Endothelial cell of umbilical vein (primary cell): ENCODE measurements at regions not wholly inside any gene's neighbourhood (a gene's known extent, or its start where the extent isn't known, plus 50 kb on each side); places are given as distances from the start of the nearest gene placed in this dataset.

Experiments used
- BruUV-seq: library from RNA; stranded (reverse); fragments of 400-500 nt; replicated peaks from 2 replicates; lab custom pipeline; 2021; lab: Mats Ljungman, UMichigan
- CTCF ChIA-PET: fragments of 300-600, 350-600 bp; sonication (Branson Sonifier 250); formaldehyde crosslinking; loops from one replicate; lab custom pipeline; 2021; ENCODE audit warnings: antibody characterized with exemption, inconsistent platforms; lab: Charles Lee
- POLR2A ChIA-PET: fragments of 300-600, 350-600 bp; sonication (Branson Sonifier 250); formaldehyde crosslinking; loops from one replicate; lab custom pipeline; 2021; ENCODE audit warnings: antibody characterized with exemption, inconsistent platforms; lab: Charles Lee
- DNase-seq: peaks from one replicate; pipeline ENCODE4 v3.0.0-alpha.2; 2011; ENCODE audit warnings: low read depth, low spot score
- FAIRE-seq: peaks from 2 replicates; lab custom pipeline; 2011; peaks lifted over from hg19 to GRCh38; lab: Jason Lieb, UNC
- H2AFZ ChIP-seq: 2 replicates; pipeline ENCODE4 v1.6.0; 2012; ENCODE audit warnings: low read depth, low read length, control low read depth, inconsistent platforms
- H3K27ac ChIP-seq: 2 replicates; pipeline ENCODE4 v1.5.1; 2011; ENCODE audit warnings: low read depth, mild to moderate bottlenecking, control low read depth, low read length, moderate library complexity; ENCODE audit not compliant: insufficient read depth
- H3K27me3 ChIP-seq, 2 experiments: 2 replicates each; pipeline versions ENCODE4 v1.6.0 to v1.6.1; 2011; ENCODE audit warnings: low read length in 2 of 2, mixed read lengths in 1 of 2; ENCODE audit not compliant: control insufficient read depth in 2 of 2, insufficient read depth in 2 of 2
- H3K36me3 ChIP-seq, 2 experiments: 2 replicates in 1 of 2; 3 replicates in 1 of 2; pipeline ENCODE4 v1.5.1; 2011; ENCODE audit warnings: low read length in 2 of 2, mild to moderate bottlenecking in 1 of 2, moderate library complexity in 1 of 2; ENCODE audit not compliant: control insufficient read depth in 2 of 2, insufficient read depth in 2 of 2; ENCODE audit errors: extremely low read depth in 1 of 2
- H3K4me1 ChIP-seq: 3 replicates; pipeline ENCODE4 v1.5.1; 2011; ENCODE audit warnings: mild to moderate bottlenecking, low read length; ENCODE audit not compliant: control insufficient read depth, insufficient read depth; ENCODE audit errors: extremely low read depth
- H3K4me2 ChIP-seq: 2 replicates; pipeline ENCODE4 v1.6.1; 2011; ENCODE audit warnings: low read length, control low read depth, mixed read lengths; ENCODE audit not compliant: insufficient read depth
- H3K4me3 ChIP-seq, 3 experiments: fragments of 200-600 bp in 1 of 3; sonication (generic), shearing (Covaris generic) in 1 of 3; replicated peaks in 1 of 3; 2 replicates each; pipeline ENCODE4 v1.5.1; 2011 to 2016; ENCODE audit warnings: control low read depth in 3 of 3, low read length in 3 of 3, mild to moderate bottlenecking in 2 of 3, inconsistent platforms in 1 of 3, low read depth in 1 of 3, moderate library complexity in 1 of 3; ENCODE audit not compliant: insufficient read depth in 1 of 3
- H3K79me2 ChIP-seq: 2 replicates; pipeline ENCODE4 v1.6.0; 2012; ENCODE audit warnings: low read length, inconsistent platforms; ENCODE audit not compliant: control insufficient read depth, insufficient read depth
- H3K9ac ChIP-seq: replicated peaks from 2 replicates; pipeline ENCODE3; 2011; ENCODE audit warnings: low read length, control low read depth; ENCODE audit not compliant: insufficient read depth; ENCODE audit errors: extremely low read depth
- H3K9me1 ChIP-seq: replicated peaks from 3 replicates; pipeline ENCODE4 v1.6.0; 2011; ENCODE audit warnings: mild to moderate bottlenecking, low read length; ENCODE audit not compliant: control insufficient read depth, insufficient read depth; ENCODE audit errors: extremely low read depth
- H3K9me3 ChIP-seq: replicated peaks from 2 replicates; pipeline ENCODE4 v1.5.1; 2012; ENCODE audit warnings: low read length, inconsistent platforms; ENCODE audit not compliant: control insufficient read depth, insufficient read depth
- H4K20me1 ChIP-seq: replicated peaks from 2 replicates; pipeline ENCODE3; 2011; ENCODE audit warnings: mild to moderate bottlenecking, low read length; ENCODE audit not compliant: control insufficient read depth, insufficient read depth; ENCODE audit errors: extremely low read depth
- EZH2 ChIP-seq: IDR thresholded peaks from 2 replicates; pipeline ENCODE4 v1.6.1; 2012; ENCODE audit warnings: borderline replicate concordance, low read depth, mild to moderate bottlenecking, moderate library complexity, low read length, inconsistent platforms; ENCODE audit not compliant: severe bottlenecking
- FOS ChIP-seq: IDR thresholded peaks from 2 replicates; pipeline ENCODE4 v1.6.1; 2011; ENCODE audit warnings: mild to moderate bottlenecking, low read length, moderate library complexity, borderline replicate concordance; ENCODE audit not compliant: insufficient read depth
- GATA2 ChIP-seq: IDR thresholded peaks from 2 replicates; pipeline ENCODE4 v1.7.0; 2011; ENCODE audit warnings: low read depth, mild to moderate bottlenecking, moderate library complexity, mixed read lengths, low read length; ENCODE audit not compliant: insufficient read length, insufficient read depth
- JUN ChIP-seq: IDR thresholded peaks from 2 replicates; pipeline ENCODE4 v1.6.1; 2011; ENCODE audit warnings: borderline replicate concordance, low read depth; ENCODE audit not compliant: insufficient read length, insufficient read depth
- MYC ChIP-seq: IDR thresholded peaks from one replicate; pipeline ENCODE4 v1.6.1; 2011; ENCODE audit warnings: mild to moderate bottlenecking, low read depth, low read length
- POLR2A ChIP-seq: IDR thresholded peaks from 2 replicates; pipeline ENCODE4 v1.6.1; 2012; ENCODE audit warnings: low read depth, mild to moderate bottlenecking, control low read depth, low read length
- POLR2AphosphoS5 ChIP-seq: IDR thresholded peaks from 2 replicates; pipeline ENCODE4 v1.6.1; 2012; ENCODE audit warnings: low read depth, mild to moderate bottlenecking, control low read depth, low read length, moderate library complexity; ENCODE audit not compliant: insufficient read depth
- dilution Hi-C: fragments of 300-500 bp; cut with MboI; formaldehyde crosslinking; loops from one replicate; pipeline ENCODE4 v1.15.0; 2019; ENCODE audit warnings: low sequenced_read_pairs; ENCODE audit not compliant: extremely low pct_ligation_motif_present
- intact Hi-C: fragments of 100-400 bp; cut with micrococcal nuclease; formaldehyde crosslinking; loops from one replicate; pipeline ENCODE4 v1.10.0; 2022
- TF ChIP-seq, protein P1 (sequence below), 2 donors: IDR thresholded peaks; 1 replicate in 1 of 2; 2 replicates in 1 of 2; pipeline ENCODE4 v1.5.1; 2011; ENCODE audit warnings: low read length in 2 of 2, mild to moderate bottlenecking in 2 of 2, moderate library complexity in 2 of 2, control low read depth in 1 of 2, inconsistent platforms in 1 of 2, low read depth in 1 of 2; ENCODE audit not compliant: insufficient read depth in 1 of 2; ENCODE audit errors: extremely low read depth in 1 of 2
- TF ChIP-seq, protein P2 (sequence below): IDR thresholded peaks from 2 replicates; pipeline ENCODE4 v1.6.1; 2011; ENCODE audit not compliant: insufficient read depth, insufficient read length

GRCh38 chr6:98586163-98586562 lies 248.2 kb upstream of the POU3F2 start:
- H3K27ac ChIP-seq = no peak overlapping the region
- no peaks in the 10 kb centered on the region for H3K36me3 ChIP-seq
- CTCF ChIA-PET = no interaction called here
- no peak overlapping the region for H3K4me3 ChIP-seq
- dilution Hi-C loops = no loop called here
- BruUV-seq = no TSS peak
- H3K79me2 ChIP-seq = no peaks in the 10 kb centered on the region
- POLR2A ChIA-PET = no interaction called here
- H3K4me2 ChIP-seq = no peak overlapping the region
- no peak overlapping the region for H2AFZ ChIP-seq
- no peaks in the 10 kb centered on the region for H3K9me1 ChIP-seq
- FAIRE-seq (no peak), DNase-seq (no peak)
- no peaks in the 10 kb centered on the region for H3K27me3 ChIP-seq
- peaks cover 2% of the 10 kb centered on the region for H3K9me3 ChIP-seq
- intact Hi-C loops = no loop called here
- no peak overlapping the region for H3K9ac ChIP-seq
- H4K20me1 ChIP-seq = no peaks in the 10 kb centered on the region
- no peaks in the 10 kb centered on the region for H3K4me1 ChIP-seq
- TF ChIP-seq MYC (no peak), JUN (no peak), POLR2A (no peak), POLR2AphosphoS5 (no peak), FOS (no peak), GATA2 (no peak), EZH2 (no peak)
- TF ChIP-seq, protein P1, sequence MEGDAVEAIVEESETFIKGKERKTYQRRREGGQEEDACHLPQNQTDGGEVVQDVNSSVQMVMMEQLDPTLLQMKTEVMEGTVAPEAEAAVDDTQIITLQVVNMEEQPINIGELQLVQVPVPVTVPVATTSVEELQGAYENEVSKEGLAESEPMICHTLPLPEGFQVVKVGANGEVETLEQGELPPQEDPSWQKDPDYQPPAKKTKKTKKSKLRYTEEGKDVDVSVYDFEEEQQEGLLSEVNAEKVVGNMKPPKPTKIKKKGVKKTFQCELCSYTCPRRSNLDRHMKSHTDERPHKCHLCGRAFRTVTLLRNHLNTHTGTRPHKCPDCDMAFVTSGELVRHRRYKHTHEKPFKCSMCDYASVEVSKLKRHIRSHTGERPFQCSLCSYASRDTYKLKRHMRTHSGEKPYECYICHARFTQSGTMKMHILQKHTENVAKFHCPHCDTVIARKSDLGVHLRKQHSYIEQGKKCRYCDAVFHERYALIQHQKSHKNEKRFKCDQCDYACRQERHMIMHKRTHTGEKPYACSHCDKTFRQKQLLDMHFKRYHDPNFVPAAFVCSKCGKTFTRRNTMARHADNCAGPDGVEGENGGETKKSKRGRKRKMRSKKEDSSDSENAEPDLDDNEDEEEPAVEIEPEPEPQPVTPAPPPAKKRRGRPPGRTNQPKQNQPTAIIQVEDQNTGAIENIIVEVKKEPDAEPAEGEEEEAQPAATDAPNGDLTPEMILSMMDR (IDR thresholded peaks at IDR 0.05; ENCODE audit: extremely low read depth in 1 of 2, insufficient read depth in 1 of 2, low read depth in 1 of 2, low read length in 2 of 2) = no peak
- TF ChIP-seq, protein P2, sequence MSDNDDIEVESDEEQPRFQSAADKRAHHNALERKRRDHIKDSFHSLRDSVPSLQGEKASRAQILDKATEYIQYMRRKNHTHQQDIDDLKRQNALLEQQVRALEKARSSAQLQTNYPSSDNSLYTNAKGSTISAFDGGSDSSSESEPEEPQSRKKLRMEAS = no peak
